ENCODE measurements at regions not wholly inside any gene's neighbourhood (a gene's known extent, or its start where the extent isn't known, plus 50 kb on each side); places are given as distances from the start of the nearest gene placed in this dataset. TPM values are rescaled to one million over a fixed set of nuclear protein-coding genes. Genes with fewer than 3 reads are reported as not detected.

DNA sequence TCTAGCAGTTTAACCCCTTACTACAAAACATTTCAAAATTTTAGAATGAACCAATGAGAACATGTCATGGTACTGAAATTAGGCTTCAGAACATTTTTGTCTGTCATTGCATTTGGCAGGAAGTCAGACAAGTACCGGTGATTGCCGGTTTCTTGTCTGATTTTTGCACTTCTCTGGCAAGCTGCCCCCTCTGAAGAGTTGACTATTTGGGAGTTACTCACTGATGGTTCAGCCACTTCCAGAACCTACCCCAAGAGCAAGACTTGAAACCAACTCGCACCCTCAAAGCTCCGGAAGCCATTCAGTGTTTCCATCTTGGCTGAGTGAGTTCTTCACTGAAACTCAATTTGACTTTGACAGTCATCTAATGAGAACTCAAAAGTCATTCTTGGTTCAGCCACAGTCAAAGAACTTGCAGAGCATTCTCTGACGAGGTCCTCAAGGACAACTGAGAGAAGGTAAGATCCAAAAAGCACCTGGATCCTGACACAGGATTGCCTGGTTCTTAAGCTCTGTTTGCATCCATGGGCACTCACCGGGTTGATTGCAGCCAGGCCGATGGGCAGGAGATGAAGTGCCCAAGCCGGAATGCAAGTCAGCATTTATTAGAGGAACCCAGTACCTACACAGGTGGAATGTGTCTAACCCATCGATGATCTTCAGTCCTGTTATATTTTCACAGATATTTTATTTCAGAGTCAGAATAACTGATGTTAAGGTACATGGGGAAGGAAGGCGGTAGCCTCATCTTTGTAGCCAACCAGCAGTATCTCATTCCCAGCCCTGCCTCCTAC is 93.6 kb downstream of the USP22 start:
- TF ChIP-seq CTCF (conservative IDR thresholded peaks at IDR 0.05; ENCODE audit: low read length) (no peak), EZH2phosphoT487 (IDR thresholded peaks at IDR 0.05; ENCODE audit: borderline replicate concordance, low read depth, low read length) (no peak)
- CTCF ChIA-PET (ENCODE audit: unreplicated experiment) = no interaction called here
- POLR2A ChIA-PET = no interaction called here

More for the DNA sequence above, 93.6 kb downstream of the USP22 start:
- Histone ChIP-seq H3K9me2 (ENCODE audit: insufficient read depth, low read length) (no peaks in the 10 kb centered on the region), H3K79me2 (ENCODE audit: insufficient read depth, low read depth, low read length) (no peaks in the 10 kb centered on the region), H3K4me2 (ENCODE audit: low read length) (no peak overlapping the region), H3K27ac (ENCODE audit: low read depth, low read length, poor library complexity, severe bottlenecking) (no peak overlapping the region), H3K9me3 (ENCODE audit: low read length) (no peaks in the 10 kb centered on the region), H3K4me1 (ENCODE audit: insufficient read depth, low read length, poor library complexity, severe bottlenecking) (no peaks in the 10 kb centered on the region), H3K36me3 (ENCODE audit: insufficient read depth, low read length) (no peaks in the 10 kb centered on the region), H4K20me1 (ENCODE audit: insufficient read depth, low read length) (no peaks in the 10 kb centered on the region), H3K4me3 (ENCODE audit: low read depth, low read length, poor library complexity, severe bottlenecking) (no peak overlapping the region), H2AFZ (ENCODE audit: low read length) (no peak overlapping the region)
- intact Hi-C loops (cut with micrococcal nuclease; ENCODE audit: unreplicated experiment) = no loop called here
- BruUV-seq (replicated peaks) = no TSS peak
- DNase-seq (ENCODE audit: low spot score) = no peak

Small RNA genes lying in the stretch of these regions (small RNA-seq; reads per million reads assigned to genes)
- gene AC087499.6 = not detected
- not detected for gene RNU6-1178P

Measured in OCI-LY7 (cell line).